Esophagus muscularis mucosa (tissue), 4 donors: ENCODE measurements at regions not wholly inside any gene's neighbourhood (a gene's known extent, or its start where the extent isn't known, plus 50 kb on each side); places are given as distances from the start of the nearest gene placed in this dataset.
A peak's percentile ranks its signal among the peaks of the same experiment; 100 is the strongest.

Source experiments
- DNase-seq: peaks from one replicate; pipeline ENCODE4 v3.0.0-alpha.2; 2017; ENCODE audit errors: extremely low spot score
- H3K27ac ChIP-seq, 4 donors: fragments of 200-600 bp; sonication (generic); replicated peaks in 1 of 4; 1 replicate in 3 of 4; 2 replicates in 1 of 4; pipeline ENCODE4 v1.5.1; 2016 to 2019; ENCODE audit warnings: mild to moderate bottlenecking in 1 of 4
- H3K27me3 ChIP-seq, 4 donors: fragments of 200-600 bp; sonication (generic); one replicate each; pipeline versions ENCODE4 v1.5.1 to v1.6.0; 2016 to 2019
- H3K36me3 ChIP-seq, 4 donors: fragments of 200-600 bp; sonication (generic); one replicate each; pipeline ENCODE4 v1.5.1; 2016 to 2019
- H3K4me1 ChIP-seq, 4 donors: fragments of 200-600 bp; sonication (generic); one replicate each; pipeline ENCODE4 v1.5.1; 2016 to 2019
- H3K4me3 ChIP-seq, 4 donors: fragments of 200-600 bp; sonication (generic); 1 replicate in 2 of 4; 2 replicates in 2 of 4; pipeline ENCODE4 v1.5.1; 2016 to 2019; ENCODE audit warnings: mild to moderate bottlenecking in 4 of 4, moderate library complexity in 1 of 4
- H3K9me3 ChIP-seq, 4 donors: fragments of 200-600 bp; sonication (generic); 1 replicate in 3 of 4; 2 replicates in 1 of 4; pipeline ENCODE4 v1.5.1; 2016 to 2019
- EP300 ChIP-seq: sonication (generic); formaldehyde crosslinking; IDR thresholded peaks from one replicate; pipeline ENCODE4 v1.6.1; 2017; ENCODE audit warnings: antibody characterized with exemption
- POLR2A ChIP-seq: fragments of 450-650 bp; IDR thresholded peaks from one replicate; pipeline ENCODE4 v1.6.1; 2017; ENCODE audit warnings: antibody characterized with exemption, moderate library complexity, mild to moderate bottlenecking, low read depth
- POLR2AphosphoS5 ChIP-seq, 2 donors: sonication (generic); formaldehyde crosslinking; IDR thresholded peaks; one replicate each; pipeline ENCODE4 v1.6.1; 2017; ENCODE audit warnings: antibody characterized with exemption in 2 of 2
- WGBS: methylation state at CpG from one replicate; pipeline ENCODE4 v1.1.5; 2018; 5-methylcytosine and 5-hydroxymethylcytosine counted together
- intact Hi-C: fragments of 100-400 bp; cut with DNase I; formaldehyde crosslinking; loops from one replicate; pipeline ENCODE4 v1.15.1; 2023
- TF ChIP-seq, protein P1 (sequence below), 3 experiments: fragments of 200-600 bp in 2 of 3; fragments of 450-650 bp in 1 of 3; sonication (generic) in 2 of 3; IDR thresholded peaks; one replicate each; pipeline ENCODE4 v1.5.1; 2017 to 2019; ENCODE audit warnings: antibody characterized with exemption in 3 of 3, mild to moderate bottlenecking in 2 of 3, moderate library complexity in 1 of 3

DNA sequence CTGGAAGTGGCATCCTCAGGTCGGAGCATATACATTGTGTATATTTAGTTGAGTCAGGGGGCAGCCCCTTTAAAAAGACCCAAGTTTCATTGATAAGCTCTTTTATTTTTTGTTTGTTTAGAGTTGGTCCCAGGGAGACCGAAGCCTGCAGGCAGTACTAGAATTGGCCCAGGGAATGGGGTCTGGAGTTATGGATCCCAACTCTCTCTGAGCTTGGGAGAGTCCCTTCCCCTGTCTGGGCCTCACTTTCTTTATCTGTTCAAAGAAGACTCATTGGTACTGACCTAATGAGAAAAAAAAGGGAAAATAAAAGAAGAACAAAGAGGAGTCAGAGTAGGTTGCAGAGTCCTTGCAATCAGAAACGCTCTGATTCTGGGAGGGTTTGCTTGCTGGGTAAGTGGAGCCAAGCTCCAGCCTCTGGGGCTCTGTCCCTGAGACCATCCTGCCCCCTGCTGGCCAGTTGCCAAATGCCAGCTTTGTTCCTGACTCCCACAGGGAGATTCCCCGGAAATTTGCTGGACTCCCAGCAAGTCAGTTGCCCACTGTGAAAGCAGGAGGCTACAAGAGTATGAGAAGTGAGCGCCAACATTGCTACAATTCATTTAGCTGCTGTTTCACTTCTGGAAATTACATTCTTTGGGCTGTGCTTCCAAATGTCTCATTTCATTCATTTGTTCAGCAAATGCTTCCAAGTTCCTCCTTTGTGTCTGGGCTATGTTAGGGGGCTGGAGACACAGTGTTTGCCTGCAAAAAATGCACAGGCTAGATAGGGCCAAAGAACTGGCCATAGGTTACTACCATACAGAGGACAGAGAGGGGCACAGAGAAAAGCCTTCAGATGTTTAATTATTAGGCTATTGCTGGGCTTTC lies 156.2 kb downstream of the MELK start:
- no peaks in the 10 kb centered on the region for H3K36me3 ChIP-seq
- H3K27ac ChIP-seq: no peak overlapping the region
- 44% methylated on average over 5 of the region's 5 CpGs for WGBS
- no peak overlapping the region for H3K4me3 ChIP-seq
- DNase-seq: no peak
- intact Hi-C loops: no loop called here
- no peaks in the 10 kb centered on the region for H3K27me3 ChIP-seq
- TF ChIP-seq POLR2A (no peak), POLR2AphosphoS5 (IDR thresholded peaks at IDR 0.05) (no peak)
- TF ChIP-seq, protein P1, sequence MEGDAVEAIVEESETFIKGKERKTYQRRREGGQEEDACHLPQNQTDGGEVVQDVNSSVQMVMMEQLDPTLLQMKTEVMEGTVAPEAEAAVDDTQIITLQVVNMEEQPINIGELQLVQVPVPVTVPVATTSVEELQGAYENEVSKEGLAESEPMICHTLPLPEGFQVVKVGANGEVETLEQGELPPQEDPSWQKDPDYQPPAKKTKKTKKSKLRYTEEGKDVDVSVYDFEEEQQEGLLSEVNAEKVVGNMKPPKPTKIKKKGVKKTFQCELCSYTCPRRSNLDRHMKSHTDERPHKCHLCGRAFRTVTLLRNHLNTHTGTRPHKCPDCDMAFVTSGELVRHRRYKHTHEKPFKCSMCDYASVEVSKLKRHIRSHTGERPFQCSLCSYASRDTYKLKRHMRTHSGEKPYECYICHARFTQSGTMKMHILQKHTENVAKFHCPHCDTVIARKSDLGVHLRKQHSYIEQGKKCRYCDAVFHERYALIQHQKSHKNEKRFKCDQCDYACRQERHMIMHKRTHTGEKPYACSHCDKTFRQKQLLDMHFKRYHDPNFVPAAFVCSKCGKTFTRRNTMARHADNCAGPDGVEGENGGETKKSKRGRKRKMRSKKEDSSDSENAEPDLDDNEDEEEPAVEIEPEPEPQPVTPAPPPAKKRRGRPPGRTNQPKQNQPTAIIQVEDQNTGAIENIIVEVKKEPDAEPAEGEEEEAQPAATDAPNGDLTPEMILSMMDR (IDR thresholded peaks at IDR 0.05): peak; percentile 12 to 27 (median 20)
- H3K9me3 ChIP-seq: peaks cover 0 to 4% (median 0%) of the 10 kb centered on the region in 4 donors
- H3K4me1 ChIP-seq: no peaks in the 10 kb centered on the region

DNA sequence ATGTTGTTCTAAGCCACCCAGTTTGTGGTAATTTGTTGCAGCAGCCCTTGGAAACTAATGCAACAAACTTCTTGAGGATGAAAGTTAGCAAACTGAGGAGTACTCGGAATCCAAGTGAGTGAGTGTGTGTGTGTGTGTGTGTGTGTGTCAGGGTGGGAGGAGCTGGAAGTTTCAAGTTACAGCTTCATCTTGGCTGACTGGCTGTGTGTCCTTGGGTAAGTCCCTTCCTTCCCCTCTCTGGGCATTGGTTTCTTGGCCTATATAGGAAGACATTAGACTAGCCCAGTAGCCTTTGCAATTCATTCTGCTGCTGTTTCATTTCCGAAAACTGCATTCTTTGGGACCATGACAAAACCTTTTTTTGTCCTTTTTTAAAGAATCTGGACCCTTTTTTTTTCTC lies 157.2 kb downstream of the MELK start:
- Histone ChIP-seq H3K9me3 (peaks cover 0 to 4% (median 0%) of the 10 kb centered on the region in 4 donors), H3K36me3 (no peaks in the 10 kb centered on the region), H3K4me1 (no peaks in the 10 kb centered on the region), H3K4me3 (no peak overlapping the region), H3K27ac (no peak overlapping the region), H3K27me3 (peaks cover 0 to 3% (median 0%) of the 10 kb centered on the region in 4 donors)
- 64% methylated on average over 2 of the region's 2 CpGs for WGBS
- DNase-seq: no peak
- intact Hi-C loops: no loop called here
- TF ChIP-seq, protein P1 (IDR thresholded peaks at IDR 0.05): no peak
- TF ChIP-seq POLR2A (no peak), EP300 (no peak), POLR2AphosphoS5 (IDR thresholded peaks at IDR 0.05) (no peak)

DNA sequence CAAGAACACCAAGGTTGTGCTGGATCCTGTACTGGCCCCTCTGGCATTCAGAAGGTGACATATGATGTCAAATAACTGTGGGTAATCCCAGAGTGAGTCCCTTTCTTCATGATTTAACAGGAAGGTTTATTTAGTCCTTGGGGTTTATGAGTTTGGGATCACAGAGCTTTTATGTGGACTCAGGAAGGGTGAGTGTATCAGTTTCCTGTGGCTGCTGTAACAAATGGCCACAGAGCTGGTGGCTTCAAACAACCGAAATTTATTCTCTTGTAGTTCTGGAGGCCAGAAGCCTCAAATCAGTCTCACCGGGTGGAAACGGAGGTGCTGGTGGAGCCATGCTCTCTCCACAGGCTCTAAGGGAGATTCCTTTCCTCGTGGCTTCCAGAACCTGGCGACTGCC lies 157.7 kb downstream of the MELK start:
- no peak overlapping the region for H3K4me3 ChIP-seq
- no peak for DNase-seq
- no peaks in the 10 kb centered on the region for H3K36me3 ChIP-seq
- 85% methylated on average over 5 of the region's 5 CpGs for WGBS
- peaks cover 0 to 8% (median 1%) of the 10 kb centered on the region in 4 donors for H3K27me3 ChIP-seq
- TF ChIP-seq POLR2AphosphoS5 (IDR thresholded peaks at IDR 0.05): no peak
- TF ChIP-seq POLR2A: no peak
- TF ChIP-seq EP300: no peak
- TF ChIP-seq, protein P1 (IDR thresholded peaks at IDR 0.05): no peak
- H3K27ac ChIP-seq: no peak overlapping the region
- no peaks in the 10 kb centered on the region for H3K4me1 ChIP-seq
- intact Hi-C loops: no loop called here
- H3K9me3 ChIP-seq: peaks cover 0 to 4% (median 0%) of the 10 kb centered on the region in 4 donors

DNA sequence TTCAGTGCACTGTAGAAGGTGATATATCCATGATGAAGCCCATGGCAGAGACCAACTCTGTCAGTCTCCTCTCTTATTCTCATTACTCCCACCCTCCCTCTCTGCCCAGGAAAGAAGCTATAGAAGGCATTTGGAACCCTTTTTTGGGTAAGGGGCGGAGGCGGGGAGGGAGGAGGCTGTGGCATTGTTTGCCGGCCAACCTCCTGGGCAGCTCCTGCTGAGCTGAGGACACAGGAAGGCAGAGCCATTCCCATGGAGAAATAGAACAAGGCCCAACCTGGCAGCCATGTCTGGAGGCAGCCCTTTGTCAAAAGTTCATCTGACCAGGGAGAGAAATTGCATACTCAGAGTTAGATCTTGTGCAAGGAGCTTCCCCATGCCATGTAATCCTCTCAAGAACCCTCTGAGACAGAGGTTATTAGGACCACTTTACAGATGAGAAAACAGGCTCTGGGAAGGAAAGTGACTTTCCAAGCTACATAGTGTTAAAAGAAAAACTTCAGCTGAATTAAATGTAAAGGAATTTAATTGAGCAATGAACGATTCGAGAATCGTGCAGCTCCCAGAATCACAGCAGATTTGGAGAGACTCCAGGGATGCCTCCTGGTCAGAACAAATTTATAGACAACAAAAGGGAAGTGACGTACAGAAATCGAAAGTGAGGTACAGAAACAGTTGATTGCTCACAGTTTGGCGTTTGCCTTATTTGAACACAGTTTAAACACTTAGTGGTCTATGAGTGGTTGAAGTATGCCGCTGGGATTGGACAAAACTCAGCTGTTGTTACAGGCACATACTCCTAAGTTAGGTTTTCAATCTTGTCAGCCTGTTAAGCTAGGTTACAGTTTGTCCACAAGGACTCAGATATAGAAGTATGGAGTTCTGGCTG lies 158.6 kb downstream of the MELK start:
- TF ChIP-seq POLR2A: no peak
- Histone ChIP-seq H3K9me3 (peaks cover 0 to 4% (median 0%) of the 10 kb centered on the region in 4 donors), H3K4me1 (no peaks in the 10 kb centered on the region), H3K27me3 (peaks cover 0 to 15% (median 2%) of the 10 kb centered on the region in 4 donors), H3K36me3 (no peaks in the 10 kb centered on the region), H3K27ac (no peak overlapping the region), H3K4me3 (no peak overlapping the region)
- DNase-seq: no peak
- intact Hi-C loops: no loop called here
- 56% methylated on average over 10 of the region's 10 CpGs for WGBS

DNA sequence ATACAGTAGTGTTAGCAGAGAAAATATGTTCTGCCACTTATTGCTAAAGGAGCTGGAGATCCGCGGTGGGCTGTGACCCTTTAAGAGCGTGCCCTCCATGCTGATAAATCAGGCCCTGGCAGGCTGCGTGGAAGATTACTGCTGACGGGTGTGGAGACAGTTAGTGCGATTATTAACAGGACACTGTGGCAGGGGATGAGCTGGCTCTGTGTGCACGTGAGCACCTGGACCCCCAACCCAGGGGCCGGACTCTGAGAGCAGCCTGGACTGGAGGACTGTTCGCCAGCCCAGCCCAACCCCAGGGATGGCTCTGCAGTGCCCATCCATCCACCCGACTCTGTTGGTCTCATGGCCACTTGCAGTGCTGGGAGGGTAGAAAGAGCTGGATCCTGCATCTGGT lies 162.0 kb downstream of the MELK start:
- H3K36me3 ChIP-seq: no peaks in the 10 kb centered on the region
- no peak for DNase-seq
- H3K9me3 ChIP-seq: peaks cover 0 to 4% (median 0%) of the 10 kb centered on the region in 4 donors
- intact Hi-C loops: no loop called here
- no peak for TF ChIP-seq POLR2AphosphoS5 (IDR thresholded peaks at IDR 0.05)
- TF ChIP-seq POLR2A: no peak
- TF ChIP-seq EP300: no peak
- TF ChIP-seq, protein P1 (IDR thresholded peaks at IDR 0.05): no peak
- H3K4me1 ChIP-seq: peaks cover 0 to 7% (median 5%) of the 10 kb centered on the region in 4 donors
- WGBS: 85% methylated on average over 7 of the region's 10 CpGs
- H3K27ac ChIP-seq: no peak overlapping the region
- peaks cover 0 to 30% (median 13%) of the 10 kb centered on the region in 4 donors for H3K27me3 ChIP-seq
- no peak overlapping the region for H3K4me3 ChIP-seq
